AG04450 (cell line): ENCODE measurements at regions not wholly inside any gene's neighbourhood (a gene's known extent, or its start where the extent isn't known, plus 50 kb on each side); places are given as distances from the start of the nearest gene placed in this dataset.

Experiments used
- CTCF ChIA-PET: fragments of 300-600, 350-600 bp; formaldehyde crosslinking; extraction: SDS; loops from one replicate; lab custom pipeline; 2022; ENCODE audit warnings: antibody characterized with exemption, inconsistent platforms; lab: Charles Lee
- POLR2A ChIA-PET: fragments of 350-600 bp; formaldehyde crosslinking; extraction: SDS; loops from one replicate; lab custom pipeline; 2021; ENCODE audit warnings: antibody characterized with exemption, inconsistent platforms; lab: Yijun Ruan, JAX
- DNase-seq: peaks from one replicate; pipeline ENCODE4 v3.0.0-alpha.2; 2011; ENCODE audit warnings: low read depth, low spot score
- H3K27ac ChIP-seq: one replicate; pipeline ENCODE4 v1.5.1; 2012; ENCODE audit warnings: low read depth, low read length, control low read depth
- H3K27me3 ChIP-seq: one replicate; pipeline ENCODE4 v1.6.0; 2012; ENCODE audit warnings: low read length; ENCODE audit not compliant: control insufficient read depth, insufficient read depth
- H3K4me3 ChIP-seq: 2 replicates; pipeline ENCODE4 v1.5.1; 2011; ENCODE audit warnings: mild to moderate bottlenecking, low read depth, low read length, control low read depth
- H3K9me3 ChIP-seq: 2 replicates; pipeline ENCODE4 v1.5.1; 2012; ENCODE audit warnings: low read length; ENCODE audit not compliant: control insufficient read depth, insufficient read depth
- CTCF ChIP-seq: IDR thresholded peaks from 2 replicates; pipeline ENCODE4 v1.5.1; 2011; ENCODE audit warnings: low read depth, low read length, control low read depth, inconsistent platforms

GRCh38 chr3:67109651-67110204 lies 111.6 kb downstream of the KBTBD8 start:
- ChIA-PET CTCF (interaction anchor here (0.6 to 2.2 kb wide), 29 partner anchors 8 to 1785 kb away, joined by 3 to 32 read pairs (median 4); partner anchors contain the start of gene KBTBD8), POLR2A (interaction anchor here (0.6 kb wide), 1 partner anchor 870 kb away, joined by 8 read pairs; no protein-coding TSS in a partner anchor)
- no peaks in the 10 kb centered on the region for H3K9me3 ChIP-seq
- H3K27ac ChIP-seq: no peak overlapping the region
- peak; percentile 80 for TF ChIP-seq CTCF
- H3K27me3 ChIP-seq: no peaks in the 10 kb centered on the region
- no peak overlapping the region for H3K4me3 ChIP-seq
- peak; percentile 55 for DNase-seq

GRCh38 chr3:67113802-67114407 lies 115.8 kb downstream of the KBTBD8 start:
- no peak overlapping the region for H3K27ac ChIP-seq
- H3K27me3 ChIP-seq: no peaks in the 10 kb centered on the region
- no peaks in the 10 kb centered on the region for H3K9me3 ChIP-seq
- POLR2A ChIA-PET: no interaction called here
- H3K4me3 ChIP-seq: no peak overlapping the region
- DNase-seq: peak; percentile 70
- peak; percentile 97 for TF ChIP-seq CTCF
- CTCF ChIA-PET: interaction anchor here (0.6 to 3.6 kb wide), 66 partner anchors 9 to 1804 kb away, joined by 3 to 51 read pairs (median 4); no protein-coding TSS in a partner anchor

GRCh38 chr3:67118122-67118521 lies 120.0 kb downstream of the KBTBD8 start:
- H3K9me3 ChIP-seq: no peaks in the 10 kb centered on the region
- CTCF ChIA-PET: no interaction called here

GRCh38 chr3:67118635-67119034 lies 120.5 kb downstream of the KBTBD8 start:
- ChIA-PET POLR2A (no interaction called here), CTCF (no interaction called here)
- Histone ChIP-seq H3K4me3 (no peak overlapping the region), H3K9me3 (no peaks in the 10 kb centered on the region), H3K27me3 (no peaks in the 10 kb centered on the region), H3K27ac (no peak overlapping the region)
- no peak for TF ChIP-seq CTCF
- DNase-seq: no peak

More at GRCh38 chr3:67118122-67118521, 120.0 kb downstream of the KBTBD8 start:
- Histone ChIP-seq H3K27ac (no peak overlapping the region), H3K4me3 (no peak overlapping the region), H3K27me3 (no peaks in the 10 kb centered on the region)
- POLR2A ChIA-PET: no interaction called here
- DNase-seq: no peak
- no peak for TF ChIP-seq CTCF

- no peak for DNase-seq
- POLR2A ChIA-PET: no interaction called here
- Histone ChIP-seq H3K9me3 (no peaks in the 10 kb centered on the region), H3K27ac (no peak overlapping the region), H3K27me3 (no peaks in the 10 kb centered on the region), H3K4me3 (no peak overlapping the region)
- TF ChIP-seq CTCF: no peak
- CTCF ChIA-PET: interaction anchor here (1.2 kb wide), 1 partner anchor 10 kb away, joined by 11 read pairs; no protein-coding TSS in a partner anchor
Measured at GRCh38 chr3:67123914-67124313, 125.8 kb downstream of the KBTBD8 start.
